ENCODE measurements at regions not wholly inside any gene's neighbourhood (a gene's known extent, or its start where the extent isn't known, plus 50 kb on each side); places are given as distances from the start of the nearest gene placed in this dataset.
"Not testable (repeated sequence)": the region's sequence is repeated elsewhere in the genome, so short reads cannot be mapped to it uniquely, and the experiment has no call there.

- TF ChIP-seq POLR2A (IDR thresholded peaks at IDR 0.05): not testable (repeated sequence)
- TF ChIP-seq, protein P1, sequence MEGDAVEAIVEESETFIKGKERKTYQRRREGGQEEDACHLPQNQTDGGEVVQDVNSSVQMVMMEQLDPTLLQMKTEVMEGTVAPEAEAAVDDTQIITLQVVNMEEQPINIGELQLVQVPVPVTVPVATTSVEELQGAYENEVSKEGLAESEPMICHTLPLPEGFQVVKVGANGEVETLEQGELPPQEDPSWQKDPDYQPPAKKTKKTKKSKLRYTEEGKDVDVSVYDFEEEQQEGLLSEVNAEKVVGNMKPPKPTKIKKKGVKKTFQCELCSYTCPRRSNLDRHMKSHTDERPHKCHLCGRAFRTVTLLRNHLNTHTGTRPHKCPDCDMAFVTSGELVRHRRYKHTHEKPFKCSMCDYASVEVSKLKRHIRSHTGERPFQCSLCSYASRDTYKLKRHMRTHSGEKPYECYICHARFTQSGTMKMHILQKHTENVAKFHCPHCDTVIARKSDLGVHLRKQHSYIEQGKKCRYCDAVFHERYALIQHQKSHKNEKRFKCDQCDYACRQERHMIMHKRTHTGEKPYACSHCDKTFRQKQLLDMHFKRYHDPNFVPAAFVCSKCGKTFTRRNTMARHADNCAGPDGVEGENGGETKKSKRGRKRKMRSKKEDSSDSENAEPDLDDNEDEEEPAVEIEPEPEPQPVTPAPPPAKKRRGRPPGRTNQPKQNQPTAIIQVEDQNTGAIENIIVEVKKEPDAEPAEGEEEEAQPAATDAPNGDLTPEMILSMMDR (IDR thresholded peaks at IDR 0.05): not testable (repeated sequence)
Measured at GRCh38 chrX:3876393-3876792, 162.9 kb upstream of the PRKX start.

Data from lower leg skin (tissue), 3 donors.